Muscle of arm (tissue), 1 donor: ENCODE measurements at regions not wholly inside any gene's neighbourhood (a gene's known extent, or its start where the extent isn't known, plus 50 kb on each side); places are given as distances from the start of the nearest gene placed in this dataset.

ENCODE experiments used
- DNase-seq: peaks from one replicate; pipeline ENCODE4 v3.0.0-alpha.2; 2013

DNA sequence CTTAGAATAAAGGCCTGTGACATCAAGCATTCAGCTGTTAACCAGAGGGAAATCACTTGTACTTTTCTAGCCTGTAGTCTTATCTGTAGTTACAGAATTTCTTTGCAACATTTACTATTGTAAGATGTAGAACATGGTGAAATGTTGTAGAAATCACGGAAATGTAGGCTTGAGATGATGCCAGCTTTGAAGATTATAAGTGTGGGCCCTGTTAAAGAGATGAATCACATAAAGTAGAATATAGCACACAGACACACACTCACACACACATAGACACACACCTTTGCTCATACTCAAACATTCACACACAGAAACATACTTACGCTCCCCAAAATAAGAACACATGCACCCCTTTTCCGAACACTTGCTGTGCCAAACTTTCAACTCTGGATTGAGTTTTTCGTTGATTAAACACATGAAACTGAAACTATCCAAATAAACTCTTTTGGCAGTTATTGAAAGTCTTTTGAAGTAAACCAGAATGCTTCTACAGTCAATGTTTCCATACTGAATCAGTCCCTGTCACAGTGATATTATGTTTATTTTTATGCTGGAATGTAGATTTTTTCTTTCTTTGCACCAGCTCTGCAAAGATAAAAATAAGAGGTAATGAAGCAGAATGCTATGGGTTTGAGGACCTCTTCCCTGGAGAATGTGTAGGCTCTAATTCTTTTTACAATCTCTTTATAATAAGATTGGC, 230.3 kb upstream of the MEOX2 start:
- peak; percentile 17 for DNase-seq

GRCh38 chr7:15915686-15916293, 229.3 kb upstream of the MEOX2 start:
- no peak for DNase-seq

GRCh38 chr7:15914611-15915010, 228.1 kb upstream of the MEOX2 start:
- DNase-seq = no peak

GRCh38 chr7:15906436-15906835, 220.0 kb upstream of the MEOX2 start:
- no peak for DNase-seq

DNA sequence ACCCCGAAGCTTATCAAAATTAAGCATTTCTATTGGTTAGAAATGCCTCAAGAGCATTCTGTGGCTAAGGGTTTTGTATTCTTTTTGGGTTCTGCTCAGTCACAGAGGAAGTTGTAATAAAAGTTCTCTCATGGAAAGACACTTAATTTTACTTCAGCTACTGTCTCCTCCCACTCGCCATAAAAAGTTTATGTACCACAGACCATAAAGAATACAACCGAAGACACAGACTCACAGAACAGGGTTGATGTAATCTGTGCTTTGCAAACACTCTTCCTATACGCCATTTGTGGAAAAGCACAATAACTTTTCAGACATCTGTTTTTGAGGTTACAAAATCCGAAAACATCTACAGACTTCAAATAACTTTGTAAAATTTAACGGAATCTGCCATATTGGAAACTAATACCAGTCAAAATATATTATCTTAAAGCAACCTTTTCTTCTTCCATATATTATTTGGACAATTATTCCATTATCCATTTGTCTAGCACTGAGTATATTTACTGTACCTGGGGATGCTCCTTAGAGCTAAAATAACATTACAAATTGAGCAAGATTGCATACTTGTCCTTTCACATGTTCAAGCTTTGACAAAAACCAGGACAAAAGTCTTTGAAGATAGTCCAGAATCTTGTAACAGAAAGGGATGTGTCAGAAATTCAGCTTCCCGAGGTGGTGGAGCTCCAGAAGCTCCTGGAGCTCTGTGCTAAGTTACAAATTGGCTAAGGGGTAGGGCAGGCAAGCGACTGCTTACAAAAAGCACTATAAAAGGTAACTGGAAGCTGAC, 219.0 kb upstream of the MEOX2 start:
- DNase-seq = no peak

- peak; percentile 67 for DNase-seq
Measured at GRCh38 chr7:15891151-15891881, 204.8 kb upstream of the MEOX2 start.

DNA sequence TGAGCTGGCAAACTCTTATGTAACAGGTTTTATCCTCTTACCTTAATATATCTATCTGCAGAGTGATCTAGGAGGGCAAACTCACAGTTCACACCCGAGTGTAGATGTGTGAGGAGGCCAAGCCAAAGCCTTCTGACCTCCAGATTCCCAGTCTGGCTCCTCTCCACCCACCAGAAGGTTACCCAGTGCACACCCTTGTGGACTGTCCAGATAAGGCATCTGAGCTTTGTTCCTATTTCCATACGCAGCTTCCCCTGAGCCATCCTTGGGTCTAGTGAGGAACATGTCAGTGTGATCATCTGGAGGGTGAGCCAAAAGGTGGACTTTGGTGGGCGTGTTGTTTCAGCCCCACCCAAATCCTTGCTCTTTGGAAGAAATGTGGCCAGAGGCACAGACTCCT, 203.0 kb upstream of the MEOX2 start:
- DNase-seq = no peak

DNA sequence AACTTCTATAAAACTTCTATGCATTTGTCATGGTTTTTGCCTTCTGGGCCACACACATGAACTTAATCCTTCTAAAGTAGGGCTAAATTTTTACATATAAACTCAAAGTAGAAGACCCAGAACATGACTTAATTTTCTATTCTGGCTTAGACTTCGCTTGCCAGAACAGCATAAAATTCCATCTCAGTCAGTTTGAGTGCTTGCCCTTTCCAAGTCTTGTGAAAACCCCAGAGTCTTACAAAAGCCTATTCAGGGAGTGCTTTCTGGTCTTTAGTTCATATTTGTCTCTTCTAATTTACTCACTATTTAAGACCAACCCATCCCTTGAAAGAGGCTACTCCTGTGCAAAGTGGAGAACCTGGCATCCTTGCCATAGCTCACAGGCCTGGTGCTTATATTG, 201.6 kb upstream of the MEOX2 start:
- DNase-seq = no peak

DNA sequence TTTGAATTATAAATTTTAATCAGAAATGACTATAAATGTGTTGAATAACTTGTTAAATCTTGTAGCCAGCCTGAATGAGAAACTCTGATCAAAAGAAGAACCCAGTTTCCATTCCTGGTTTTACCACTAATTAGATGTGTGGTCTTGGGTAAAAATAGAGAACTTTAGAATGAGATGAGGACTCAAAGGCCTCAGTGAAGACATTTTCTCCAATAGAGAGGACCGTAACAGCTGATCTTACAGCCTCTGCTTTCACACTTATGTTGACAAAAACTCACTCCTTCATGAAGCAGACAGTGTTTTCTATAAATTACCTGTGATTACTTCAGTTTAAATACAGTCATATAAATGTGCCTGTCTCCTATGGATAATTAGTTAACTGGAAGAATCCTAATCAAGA, 200.1 kb upstream of the MEOX2 start:
- DNase-seq = no peak

- no peak for DNase-seq
Measured at GRCh38 chr7:15885678-15886077, 199.2 kb upstream of the MEOX2 start.

DNA sequence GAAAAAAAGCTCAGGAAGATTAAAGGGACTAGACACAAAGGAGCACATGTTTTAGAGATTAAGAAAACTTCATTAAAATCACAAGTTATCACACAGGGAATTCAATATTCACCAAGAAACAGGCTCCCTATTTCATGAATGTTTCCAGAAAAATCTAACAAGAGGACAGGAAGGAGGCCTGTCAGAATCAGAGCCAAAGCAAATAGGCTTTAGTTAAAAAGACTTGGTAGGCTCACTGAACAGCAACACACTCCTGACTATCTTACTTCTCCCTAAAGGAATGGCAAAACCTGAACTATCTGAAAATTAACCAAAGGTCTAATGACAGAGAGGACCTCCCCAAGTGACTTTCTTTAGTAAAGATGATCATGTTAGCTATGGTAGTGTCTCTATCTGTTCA, 188.3 kb upstream of the MEOX2 start:
- DNase-seq = no peak

DNA sequence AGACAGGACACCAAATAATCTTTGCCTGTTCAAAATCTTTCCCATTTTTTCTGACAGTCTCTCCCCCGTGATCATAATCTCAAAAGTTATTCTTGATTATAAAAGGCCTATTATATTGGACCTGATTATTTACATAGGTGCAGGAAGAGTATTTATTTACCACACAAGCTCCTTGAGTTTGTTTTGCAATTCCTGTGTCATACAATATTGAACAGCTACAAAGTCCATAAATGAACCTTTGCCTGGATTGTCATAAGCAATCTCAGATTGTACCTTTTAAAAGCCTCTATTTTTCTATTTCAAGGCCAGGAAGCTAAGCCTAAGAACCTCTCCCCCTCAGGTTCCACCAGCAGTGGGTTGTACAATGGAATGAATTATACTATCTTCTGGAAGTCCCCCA, 183.9 kb upstream of the MEOX2 start:
- no peak for DNase-seq

DNA sequence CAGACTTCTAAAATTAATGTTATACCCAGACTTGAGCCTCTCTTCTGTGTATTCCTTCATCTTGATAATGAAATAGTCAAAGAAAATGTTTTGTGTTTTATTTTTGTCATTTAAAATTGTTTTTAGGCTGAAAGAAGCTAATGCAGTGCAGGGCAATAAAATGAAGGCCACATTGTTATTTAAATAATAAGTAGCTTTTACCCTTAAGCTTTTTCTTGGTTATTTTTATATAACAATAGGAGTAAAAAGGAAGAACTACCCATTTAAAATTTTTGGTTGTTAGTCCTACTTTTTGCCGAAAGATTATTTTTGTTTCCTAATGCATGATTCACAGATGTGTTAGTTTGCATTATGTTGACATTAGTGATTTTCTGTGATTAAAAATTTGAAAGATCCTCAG, 181.0 kb upstream of the MEOX2 start:
- no peak for DNase-seq

GRCh38 chr7:15866753-15867152, 180.3 kb upstream of the MEOX2 start:
- no peak for DNase-seq

- no peak for DNase-seq
Measured at GRCh38 chr7:15864626-15864991, 178.1 kb upstream of the MEOX2 start.

DNA sequence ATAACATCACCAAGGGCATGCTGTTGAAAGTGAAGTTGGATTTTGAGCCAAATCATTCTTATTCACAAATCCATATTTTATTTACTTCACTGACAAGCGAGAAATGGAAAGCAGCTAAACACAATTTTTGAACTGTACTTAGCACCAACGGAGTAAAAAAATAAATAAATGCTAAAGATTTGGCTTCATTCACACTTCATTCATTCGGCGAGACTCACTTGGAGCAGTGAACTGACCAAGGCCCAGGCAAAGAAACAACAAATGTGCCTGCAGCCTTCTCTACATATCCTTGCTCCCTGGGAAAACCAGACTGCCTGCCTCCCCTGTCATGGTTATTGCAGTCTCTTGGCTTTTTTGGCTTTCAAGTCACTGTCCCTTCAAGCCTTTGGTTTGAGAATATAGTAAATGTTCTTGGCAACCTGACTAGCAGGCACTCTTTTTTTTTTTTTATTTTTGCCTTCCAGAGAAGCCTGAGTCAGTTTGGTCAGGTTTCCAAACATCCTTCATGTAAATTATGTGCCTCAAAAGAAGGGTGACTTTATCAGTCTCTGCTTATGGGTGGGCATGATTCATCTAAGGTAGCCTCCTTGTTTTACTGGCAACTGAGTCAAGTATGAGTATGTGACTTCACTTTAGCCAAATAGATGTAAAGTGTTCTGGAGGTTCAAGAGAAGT, 177.6 kb upstream of the MEOX2 start:
- no peak for DNase-seq

GRCh38 chr7:15862781-15863165, 176.3 kb upstream of the MEOX2 start:
- DNase-seq = no peak

GRCh38 chr7:15862016-15862780, 175.7 kb upstream of the MEOX2 start:
- no peak for DNase-seq

- no peak for DNase-seq
Measured at GRCh38 chr7:15860264-15860949, 173.9 kb upstream of the MEOX2 start.

DNA sequence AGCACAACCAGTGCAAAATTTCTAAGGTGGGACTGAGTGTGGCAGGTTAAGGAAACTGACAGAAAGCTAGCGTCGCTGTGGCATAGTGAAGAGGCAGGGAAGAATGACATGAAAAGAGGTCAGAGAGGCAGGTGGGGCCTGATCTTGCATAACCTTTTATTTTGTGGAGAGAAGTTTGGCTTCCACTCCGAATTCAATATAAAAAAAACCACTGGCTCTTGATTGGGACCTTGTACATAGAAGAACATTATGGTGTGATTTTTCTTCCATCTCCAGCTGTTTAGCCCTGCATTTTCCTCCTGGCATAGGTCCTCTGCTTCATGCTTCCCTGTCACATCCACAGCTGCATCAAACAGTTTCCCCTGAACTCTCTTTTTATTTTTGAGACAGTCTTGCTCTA, 170.5 kb upstream of the MEOX2 start:
- no peak for DNase-seq

DNA sequence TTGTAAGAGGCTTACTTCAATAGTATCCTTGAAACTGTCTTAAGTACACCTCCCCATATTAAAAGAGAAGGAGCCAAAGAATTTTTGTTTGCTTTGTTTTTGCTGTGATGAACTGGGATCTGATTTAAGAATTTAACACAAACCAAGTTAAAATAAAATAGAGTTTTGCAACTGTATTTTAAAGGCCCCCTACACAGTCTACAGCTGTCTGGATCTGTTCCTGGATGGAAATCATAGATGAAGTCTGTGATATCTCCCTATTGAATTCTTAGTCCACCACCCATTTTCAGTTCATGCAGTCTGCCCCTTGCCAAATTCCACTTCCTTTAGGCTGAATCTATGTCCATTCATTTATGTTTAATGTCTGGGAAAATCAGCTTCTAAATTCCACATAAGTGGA, 169.8 kb upstream of the MEOX2 start:
- peak; percentile 75 for DNase-seq
